Activated naive CD4-positive, alpha-beta T cell treated with Interleukin-2 at 50 U/mL for 16 hours (primary cell): ENCODE measurements at regions not wholly inside any gene's neighbourhood (a gene's known extent, or its start where the extent isn't known, plus 50 kb on each side); places are given as distances from the start of the nearest gene placed in this dataset.
"Not testable (repeated sequence)": the region's sequence is repeated elsewhere in the genome, so short reads cannot be mapped to it uniquely, and the experiment has no call there.

ENCODE experiments used
- DNase-seq: peaks from one replicate; pipeline ENCODE4 v3.0.0-alpha.2; 2020

DNA sequence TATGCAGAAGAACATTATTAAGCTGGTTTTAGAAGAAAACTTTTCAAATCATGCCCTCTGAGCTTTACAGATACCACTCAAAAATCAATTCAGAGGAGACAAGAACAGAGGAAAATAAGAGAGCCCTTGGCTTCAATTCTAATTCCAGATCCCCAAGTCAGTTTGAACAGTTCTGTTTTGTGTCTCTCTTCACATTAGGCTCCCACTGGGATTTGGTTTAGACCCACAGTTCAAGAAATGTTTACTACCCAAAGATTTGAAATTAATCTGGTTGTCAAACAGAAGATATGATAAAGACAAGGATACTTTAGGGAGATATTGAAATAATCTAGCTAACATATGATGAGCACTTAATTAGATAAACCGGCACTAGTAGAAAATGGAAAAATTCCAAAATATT is 329.5 kb downstream of the RAD51AP2 start:
- no peak for DNase-seq

- no peak for DNase-seq
These were observed 333.7 kb downstream of the RAD51AP2 start for GRCh38 chr2:17184512-17184911.

GRCh38 chr2:17182399-17182798 is 335.8 kb downstream of the RAD51AP2 start:
- DNase-seq, result no peak

- no peak for DNase-seq
These were observed 337.0 kb downstream of the RAD51AP2 start for GRCh38 chr2:17181051-17181752.

GRCh38 chr2:17179145-17179808 is 339.0 kb downstream of the RAD51AP2 start:
- no peak for DNase-seq

- no peak for DNase-seq
These were observed 341.2 kb downstream of the RAD51AP2 start for GRCh38 chr2:17177088-17177487.

DNA sequence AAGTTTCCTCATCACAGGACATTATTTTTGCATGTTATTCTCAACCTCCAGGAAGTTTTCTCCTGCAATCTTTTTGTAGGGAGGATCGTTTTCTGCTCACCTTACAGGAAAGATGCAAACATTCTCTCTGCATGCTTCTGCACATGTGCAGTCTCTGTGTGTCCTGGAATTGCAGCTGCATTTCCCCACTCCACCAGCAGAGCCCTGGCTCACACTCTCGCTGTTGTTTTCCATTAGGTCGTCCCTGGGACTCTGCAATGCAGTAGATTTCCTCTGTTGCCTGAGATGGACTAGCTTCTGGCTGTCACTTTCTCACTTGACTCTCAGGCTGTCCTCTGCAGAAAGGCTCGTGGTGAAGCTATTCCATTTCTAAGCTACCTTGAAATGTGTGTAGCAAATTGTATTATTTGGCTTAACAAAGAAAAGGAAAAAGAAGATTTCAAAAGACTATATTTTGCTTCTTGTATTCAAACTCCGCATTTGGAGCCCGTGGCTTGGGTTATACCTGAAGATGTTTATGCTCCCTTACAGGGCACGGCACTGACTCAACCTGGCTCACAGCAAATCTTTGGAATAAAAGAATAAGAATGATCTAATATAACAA is 346.7 kb downstream of the RAD51AP2 start:
- DNase-seq, result no peak

DNA sequence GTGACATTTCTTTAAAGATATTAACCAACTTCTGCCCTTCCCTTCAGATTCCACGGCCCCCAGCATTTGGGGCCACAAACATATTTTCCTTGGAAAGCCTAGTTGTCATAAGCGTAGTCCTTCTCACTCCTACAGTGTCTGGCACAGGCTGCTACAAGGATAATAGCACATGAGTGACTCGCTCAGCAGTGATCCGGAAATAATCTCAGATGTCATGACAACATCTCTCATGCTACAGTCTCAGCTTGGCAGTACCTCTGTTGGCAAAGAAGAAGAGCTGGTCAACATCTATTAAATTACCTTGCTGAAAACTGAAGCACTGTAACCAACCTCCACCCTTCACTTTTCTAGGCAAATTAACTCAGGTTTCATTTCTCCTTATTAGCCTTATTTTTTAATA is 351.7 kb downstream of the RAD51AP2 start:
- DNase-seq, result no peak

DNA sequence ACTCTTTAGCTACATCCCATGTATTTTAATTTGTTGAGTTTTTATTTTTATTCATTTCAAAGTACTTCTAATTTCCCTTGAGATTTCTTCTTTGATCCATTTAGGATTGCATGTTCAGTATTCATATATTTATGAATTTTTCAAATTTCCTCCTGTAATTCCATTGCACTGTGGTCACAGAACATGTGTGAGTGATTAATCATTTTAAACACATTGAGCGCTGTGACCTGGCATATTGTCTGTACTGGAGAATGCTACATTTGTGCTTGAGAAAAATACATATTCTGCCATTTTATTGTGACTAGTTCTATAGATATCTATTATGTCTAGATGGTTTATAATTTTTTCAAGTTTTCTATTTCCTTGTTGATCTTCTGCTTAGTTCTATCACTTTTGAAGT is 353.7 kb downstream of the RAD51AP2 start:
- DNase-seq, result no peak

- DNase-seq, result no peak
These were observed 354.6 kb downstream of the RAD51AP2 start for GRCh38 chr2:17163638-17164037.

GRCh38 chr2:17162713-17163112 is 355.5 kb downstream of the RAD51AP2 start:
- no peak for DNase-seq

DNA sequence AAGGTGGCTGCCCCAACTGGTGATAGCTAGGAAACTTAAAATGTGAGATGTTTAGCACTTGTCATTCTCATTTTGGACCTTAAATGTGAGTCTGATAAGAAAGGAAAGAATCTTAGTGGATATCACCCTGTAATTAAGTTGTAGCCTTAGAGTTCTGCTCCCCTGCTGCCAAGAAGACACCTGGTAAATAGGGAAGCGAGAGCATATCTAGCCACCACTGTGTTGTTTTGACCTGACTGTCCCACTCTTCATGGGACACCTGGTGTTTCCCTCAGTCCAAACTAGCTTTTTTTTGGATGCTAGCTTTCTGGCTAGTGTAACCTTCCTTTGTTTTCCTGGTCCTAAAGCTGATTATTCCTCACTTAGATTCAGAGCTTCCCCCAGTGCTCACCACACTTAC is 357.6 kb downstream of the RAD51AP2 start:
- no peak for DNase-seq

GRCh38 chr2:17156086-17156485 is 362.2 kb downstream of the RAD51AP2 start:
- DNase-seq, result no peak

- no peak for DNase-seq
These were observed 368.3 kb downstream of the RAD51AP2 start for GRCh38 chr2:17149945-17150344.

- DNase-seq, result no peak
These were observed 369.7 kb downstream of the RAD51AP2 start for GRCh38 chr2:17148407-17149145.

GRCh38 chr2:17146358-17146757 is 371.9 kb downstream of the RAD51AP2 start:
- DNase-seq, result no peak

- no peak for DNase-seq
These were observed 381.4 kb downstream of the RAD51AP2 start for GRCh38 chr2:17136877-17137276.

GRCh38 chr2:17136231-17136630 is 382.0 kb downstream of the RAD51AP2 start:
- DNase-seq, result no peak

- no peak for DNase-seq
These were observed 382.6 kb downstream of the RAD51AP2 start for GRCh38 chr2:17135619-17136018.

- DNase-seq, result no peak
These were observed 385.1 kb downstream of the RAD51AP2 start for GRCh38 chr2:17133052-17133671.

DNA sequence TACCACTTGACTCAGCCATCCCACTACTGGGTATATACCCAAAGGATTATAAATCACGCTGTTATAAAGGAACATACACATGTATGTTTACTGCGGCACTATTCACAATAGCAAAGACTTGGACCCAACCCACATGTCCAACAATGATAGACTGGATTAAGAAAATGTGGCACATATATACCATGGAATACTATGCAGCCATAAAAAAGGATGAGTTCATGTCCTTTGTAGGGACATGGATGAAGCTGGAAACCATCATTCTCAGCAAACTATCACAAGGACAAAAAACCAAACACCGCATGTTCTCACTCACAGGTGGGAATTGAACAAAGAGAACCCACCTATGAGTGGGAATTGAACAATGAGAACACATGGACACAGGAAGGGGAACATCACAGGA is 387.6 kb downstream of the RAD51AP2 start:
- DNase-seq, result not testable (repeated sequence)

DNA sequence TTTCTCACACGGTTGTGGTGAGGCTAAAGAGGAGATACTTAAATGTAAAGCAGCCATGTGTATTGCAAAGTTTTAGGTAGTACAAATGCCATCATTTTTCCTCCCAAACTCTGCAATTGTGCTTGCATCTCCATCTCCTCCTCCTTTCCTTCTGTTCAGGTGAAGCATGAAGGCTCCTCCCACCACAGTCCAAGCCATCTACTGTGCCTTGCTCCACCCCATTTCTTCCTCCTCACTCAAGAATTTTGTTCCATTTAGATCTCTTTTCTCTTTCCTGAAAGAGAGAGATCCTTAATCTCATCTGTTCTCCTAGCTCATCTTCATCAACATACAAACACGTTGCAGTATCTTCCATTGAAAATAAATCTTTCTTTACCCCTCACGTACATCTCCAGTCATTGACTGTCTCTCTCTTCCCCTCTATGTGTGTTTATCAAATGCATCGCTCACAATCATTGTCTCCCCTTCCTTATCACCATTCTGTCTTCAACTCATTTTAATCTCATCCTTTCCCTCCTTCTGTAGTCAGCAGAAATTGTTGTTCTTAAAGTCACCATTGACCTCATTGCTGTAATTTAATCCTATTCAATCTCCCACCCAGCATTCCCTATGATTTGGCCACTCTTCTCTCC is 392.1 kb downstream of the RAD51AP2 start:
- no peak for DNase-seq
